Ishikawa (cell line): ENCODE measurements at regions not wholly inside any gene's neighbourhood (a gene's known extent, or its start where the extent isn't known, plus 50 kb on each side); places are given as distances from the start of the nearest gene placed in this dataset.

Source experiments
- CEBPB ChIP-seq: IDR thresholded peaks from 2 replicates; pipeline ENCODE4 v1.6.1; 2012
- CREB1 ChIP-seq: IDR thresholded peaks from 2 replicates; pipeline ENCODE4 v1.6.1; 2012; ENCODE audit warnings: low read depth
- EGR1 ChIP-seq: IDR thresholded peaks from 2 replicates; pipeline ENCODE4 v1.6.1; 2012
- EP300 ChIP-seq: IDR thresholded peaks from 2 replicates; pipeline ENCODE4 v1.6.1; 2012; ENCODE audit warnings: borderline replicate concordance
- FOXM1 ChIP-seq: IDR thresholded peaks from 2 replicates; pipeline ENCODE4 v1.6.1; 2012; ENCODE audit warnings: low read depth, borderline replicate concordance
- MAX ChIP-seq: IDR thresholded peaks from 2 replicates; pipeline ENCODE4 v1.6.1; 2012
- NFIC ChIP-seq: IDR thresholded peaks from 2 replicates; pipeline ENCODE4 v1.6.1; 2012
- RAD21 ChIP-seq: IDR thresholded peaks from 2 replicates; pipeline ENCODE4 v1.6.1; 2012; ENCODE audit warnings: low read depth
- REST ChIP-seq: IDR thresholded peaks from 2 replicates; pipeline ENCODE4 v1.6.1; 2012; ENCODE audit warnings: low read depth, mild to moderate bottlenecking
- TAF1 ChIP-seq: IDR thresholded peaks from 2 replicates; pipeline ENCODE4 v1.6.1; 2012; ENCODE audit warnings: low read depth, mild to moderate bottlenecking
- TCF12 ChIP-seq: IDR thresholded peaks from 2 replicates; pipeline ENCODE4 v1.6.1; 2012; ENCODE audit warnings: low read depth
- TEAD4 ChIP-seq: IDR thresholded peaks from 2 replicates; pipeline ENCODE4 v1.6.1; 2012
- YY1 ChIP-seq: IDR thresholded peaks from 2 replicates; pipeline ENCODE4 v1.6.1; 2012; ENCODE audit warnings: low read depth
- ZBTB7A ChIP-seq: IDR thresholded peaks from 2 replicates; pipeline ENCODE4 v1.6.1; 2012; ENCODE audit warnings: low read depth
- TF ChIP-seq, protein P1 (sequence below): IDR thresholded peaks from 2 replicates; pipeline ENCODE4 v1.6.1; 2012

- TF ChIP-seq TCF12 (no peak), CREB1 (no peak), FOXM1 (no peak), EP300 (no peak)
Measured at GRCh38 chr6:156110249-156110648, 654.6 kb upstream of the NOX3 start.

- TF ChIP-seq REST (peak; percentile 83), TAF1 (no peak), ZBTB7A (no peak)
Measured at GRCh38 chr6:156109713-156110112, 654.1 kb upstream of the NOX3 start.

DNA sequence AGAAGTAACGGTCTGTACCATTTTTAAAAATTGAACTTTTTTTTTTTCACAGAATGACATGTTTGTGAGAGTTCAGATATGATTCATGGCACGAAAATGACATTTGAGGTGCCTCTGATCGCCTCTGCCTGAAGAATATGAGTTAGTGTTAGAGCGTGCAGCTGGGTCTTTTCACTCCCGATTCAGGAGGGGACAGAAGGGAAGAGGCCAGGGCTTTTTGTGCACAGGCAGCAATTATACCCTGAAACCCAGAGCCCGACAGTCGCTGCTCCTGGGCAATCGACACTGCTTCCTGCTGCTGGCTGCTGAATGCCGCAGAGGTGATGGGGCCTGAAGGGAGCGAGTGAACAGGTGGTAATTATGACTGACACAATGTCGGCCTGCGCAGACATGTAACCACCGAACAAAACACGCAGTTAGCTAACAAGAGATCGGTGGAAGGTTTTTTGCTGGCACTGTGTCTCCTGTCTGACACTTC lies 652.0 kb upstream of the NOX3 start:
- TF ChIP-seq YY1 (no peak), TEAD4 (no peak), CREB1 (no peak), RAD21 (no peak), NFIC (no peak), MAX (no peak), REST (no peak), EP300 (no peak), CEBPB (no peak), FOXM1 (no peak), TAF1 (no peak), EGR1 (no peak), TCF12 (no peak)
- TF ChIP-seq, protein P1, sequence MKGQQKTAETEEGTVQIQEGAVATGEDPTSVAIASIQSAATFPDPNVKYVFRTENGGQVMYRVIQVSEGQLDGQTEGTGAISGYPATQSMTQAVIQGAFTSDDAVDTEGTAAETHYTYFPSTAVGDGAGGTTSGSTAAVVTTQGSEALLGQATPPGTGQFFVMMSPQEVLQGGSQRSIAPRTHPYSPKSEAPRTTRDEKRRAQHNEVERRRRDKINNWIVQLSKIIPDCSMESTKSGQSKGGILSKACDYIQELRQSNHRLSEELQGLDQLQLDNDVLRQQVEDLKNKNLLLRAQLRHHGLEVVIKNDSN = no peak

DNA sequence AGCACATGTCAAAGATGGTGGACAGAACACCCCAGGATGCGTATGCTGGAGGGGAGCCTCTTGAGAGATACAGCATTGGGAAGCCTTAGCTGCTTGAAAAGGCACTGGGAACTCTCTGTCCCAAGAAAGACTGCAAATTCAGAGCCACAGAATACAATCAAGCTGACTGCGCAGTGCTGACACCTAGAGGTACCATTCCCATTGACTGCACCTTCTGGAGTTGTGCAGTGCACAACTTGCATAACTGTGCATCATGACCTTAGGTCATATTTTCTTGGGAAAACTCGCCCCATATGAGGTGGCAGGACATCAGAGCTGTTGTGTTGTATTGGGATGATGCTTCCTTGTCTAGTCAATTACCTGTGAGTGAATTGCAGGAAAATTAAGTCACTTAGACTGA lies 646.5 kb upstream of the NOX3 start:
- TF ChIP-seq YY1 (no peak), EGR1 (no peak), RAD21 (peak; percentile 23; the same call in 1 of the 2 replicates)

GRCh38 chr6:156098839-156099238 lies 643.2 kb upstream of the NOX3 start:
- TF ChIP-seq REST = no peak
- TF ChIP-seq RAD21 = no peak
- no peak for TF ChIP-seq CEBPB
- TF ChIP-seq EP300 = no peak
- no peak for TF ChIP-seq EGR1
- no peak for TF ChIP-seq TEAD4
- no peak for TF ChIP-seq FOXM1
- TF ChIP-seq, protein P1 = no peak
- TF ChIP-seq YY1 = no peak
- no peak for TF ChIP-seq NFIC
- TF ChIP-seq TAF1 = no peak
- no peak for TF ChIP-seq TCF12
- no peak for TF ChIP-seq MAX
